ENCODE measurements at regions not wholly inside any gene's neighbourhood (a gene's known extent, or its start where the extent isn't known, plus 50 kb on each side); places are given as distances from the start of the nearest gene placed in this dataset.
"Not testable (repeated sequence)": the region's sequence is repeated elsewhere in the genome, so short reads cannot be mapped to it uniquely, and the experiment has no call there.

DNA sequence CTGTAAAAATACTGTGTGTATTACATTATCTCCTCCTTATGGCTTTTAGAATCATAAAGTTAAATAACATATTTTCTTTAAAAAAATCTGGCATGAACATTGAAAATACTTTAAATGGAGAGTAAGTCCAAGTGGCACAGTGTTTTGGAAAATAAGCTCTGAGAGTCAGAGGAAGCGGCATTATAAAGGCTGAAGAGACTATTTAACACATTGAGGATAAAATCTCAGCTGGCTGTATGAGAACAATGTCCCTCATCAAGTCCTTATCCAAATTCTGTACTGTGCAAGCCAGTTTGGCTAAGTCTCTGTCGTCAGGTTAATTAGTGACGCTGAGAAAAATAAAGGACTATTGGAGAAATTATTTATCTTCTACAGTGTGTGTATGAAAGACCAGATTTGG lies 245.5 kb downstream of the MFSD1 start:
- Histone ChIP-seq H3K4me2 (no peak overlapping the region), H2AFZ (no peak overlapping the region), H3K9me2 (ENCODE audit: insufficient read depth) (peaks cover 4% of the 10 kb centered on the region), H4K20me1 (replicated peaks; ENCODE audit: insufficient read depth) (no peaks in the 10 kb centered on the region), H3K4me3 (no peak overlapping the region), H3K4me1 (ENCODE audit: insufficient read depth) (no peaks in the 10 kb centered on the region), H3K27ac (ENCODE audit: low read depth) (no peak overlapping the region), H3K79me2 (replicated peaks; ENCODE audit: insufficient read depth) (no peaks in the 10 kb centered on the region), H3K36me3 (ENCODE audit: insufficient read depth) (no peaks in the 10 kb centered on the region), H3F3A (replicated peaks; ENCODE audit: low read depth) (no peaks in the 10 kb centered on the region), H3K27me3 (ENCODE audit: insufficient read depth) (no peaks in the 10 kb centered on the region)
- Mint-ChIP-seq H3K4me1 (no peaks in the 10 kb centered on the region), H3K27ac (no peak overlapping the region), H3K4me3 (no peak overlapping the region), H3K36me3 (ENCODE audit: low read depth) (no peaks in the 10 kb centered on the region), H3K27me3 (ENCODE audit: insufficient read depth, low read depth, poor library complexity) (peaks cover 3% of the 10 kb centered on the region), H3K9me3 (no peaks in the 10 kb centered on the region)
- DNase-seq (ENCODE audit: low spot score), result no peak
- TF ChIP-seq EZH2phosphoT487 (IDR thresholded peaks at IDR 0.05; ENCODE audit: unreplicated experiment), result no peak
- no peak for TF ChIP-seq STAT1 (IDR thresholded peaks at IDR 0.05; ENCODE audit: unreplicated experiment)
- TF ChIP-seq, protein P1, sequence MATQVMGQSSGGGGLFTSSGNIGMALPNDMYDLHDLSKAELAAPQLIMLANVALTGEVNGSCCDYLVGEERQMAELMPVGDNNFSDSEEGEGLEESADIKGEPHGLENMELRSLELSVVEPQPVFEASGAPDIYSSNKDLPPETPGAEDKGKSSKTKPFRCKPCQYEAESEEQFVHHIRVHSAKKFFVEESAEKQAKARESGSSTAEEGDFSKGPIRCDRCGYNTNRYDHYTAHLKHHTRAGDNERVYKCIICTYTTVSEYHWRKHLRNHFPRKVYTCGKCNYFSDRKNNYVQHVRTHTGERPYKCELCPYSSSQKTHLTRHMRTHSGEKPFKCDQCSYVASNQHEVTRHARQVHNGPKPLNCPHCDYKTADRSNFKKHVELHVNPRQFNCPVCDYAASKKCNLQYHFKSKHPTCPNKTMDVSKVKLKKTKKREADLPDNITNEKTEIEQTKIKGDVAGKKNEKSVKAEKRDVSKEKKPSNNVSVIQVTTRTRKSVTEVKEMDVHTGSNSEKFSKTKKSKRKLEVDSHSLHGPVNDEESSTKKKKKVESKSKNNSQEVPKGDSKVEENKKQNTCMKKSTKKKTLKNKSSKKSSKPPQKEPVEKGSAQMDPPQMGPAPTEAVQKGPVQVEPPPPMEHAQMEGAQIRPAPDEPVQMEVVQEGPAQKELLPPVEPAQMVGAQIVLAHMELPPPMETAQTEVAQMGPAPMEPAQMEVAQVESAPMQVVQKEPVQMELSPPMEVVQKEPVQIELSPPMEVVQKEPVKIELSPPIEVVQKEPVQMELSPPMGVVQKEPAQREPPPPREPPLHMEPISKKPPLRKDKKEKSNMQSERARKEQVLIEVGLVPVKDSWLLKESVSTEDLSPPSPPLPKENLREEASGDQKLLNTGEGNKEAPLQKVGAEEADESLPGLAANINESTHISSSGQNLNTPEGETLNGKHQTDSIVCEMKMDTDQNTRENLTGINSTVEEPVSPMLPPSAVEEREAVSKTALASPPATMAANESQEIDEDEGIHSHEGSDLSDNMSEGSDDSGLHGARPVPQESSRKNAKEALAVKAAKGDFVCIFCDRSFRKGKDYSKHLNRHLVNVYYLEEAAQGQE (IDR thresholded peaks at IDR 0.05; ENCODE audit: unreplicated experiment), result no peak
- TF ChIP-seq ZNF331 (CRISPR knock-in tag; IDR thresholded peaks at IDR 0.05; ENCODE audit: low read depth), result no peak
- no peak for TF ChIP-seq CREB1 (CRISPR knock-in tag; IDR thresholded peaks at IDR 0.05; ENCODE audit: low read depth)
- TF ChIP-seq POLR2AphosphoS5 (IDR thresholded peaks at IDR 0.05; ENCODE audit: low read depth), result no peak
- no peak for TF ChIP-seq JUNB (IDR thresholded peaks at IDR 0.05; ENCODE audit: unreplicated experiment)
- TF ChIP-seq NANOG (IDR thresholded peaks at IDR 0.05; ENCODE audit: borderline replicate concordance), result no peak
- TF ChIP-seq CTCF (conservative IDR thresholded peaks at IDR 0.05; ENCODE audit: low read depth in 2 of 2), result no peak
- no peak for ATAC-seq

GRCh38 chr3:159052494-159052893 lies 250.6 kb downstream of the MFSD1 start:
- not testable (repeated sequence) for H3K4me3 Mint-ChIP-seq

More at GRCh38 chr3:159052494-159052893, 250.6 kb downstream of the MFSD1 start:
- not testable (repeated sequence) for H3K4me3 ChIP-seq; H3K36me3 Mint-ChIP-seq (ENCODE audit: low read depth); H3K79me2 ChIP-seq (replicated peaks; ENCODE audit: insufficient read depth); H3K27me3 ChIP-seq (ENCODE audit: insufficient read depth); DNase-seq (ENCODE audit: low spot score); H3K27me3 Mint-ChIP-seq (ENCODE audit: insufficient read depth, low read depth, poor library complexity); H3K9me3 Mint-ChIP-seq; H4K20me1 ChIP-seq (replicated peaks; ENCODE audit: insufficient read depth); H3K9me2 ChIP-seq (ENCODE audit: insufficient read depth); H3K36me3 ChIP-seq (ENCODE audit: insufficient read depth); H3K4me1 Mint-ChIP-seq; H2AFZ ChIP-seq; H3K27ac ChIP-seq (ENCODE audit: low read depth); H3K4me1 ChIP-seq (ENCODE audit: insufficient read depth); ATAC-seq; H3F3A ChIP-seq (replicated peaks; ENCODE audit: low read depth); H3K27ac Mint-ChIP-seq; H3K4me2 ChIP-seq
